ENCODE measurements at regions not wholly inside any gene's neighbourhood (a gene's known extent, or its start where the extent isn't known, plus 50 kb on each side); places are given as distances from the start of the nearest gene placed in this dataset.

- TF ChIP-seq, protein P1, sequence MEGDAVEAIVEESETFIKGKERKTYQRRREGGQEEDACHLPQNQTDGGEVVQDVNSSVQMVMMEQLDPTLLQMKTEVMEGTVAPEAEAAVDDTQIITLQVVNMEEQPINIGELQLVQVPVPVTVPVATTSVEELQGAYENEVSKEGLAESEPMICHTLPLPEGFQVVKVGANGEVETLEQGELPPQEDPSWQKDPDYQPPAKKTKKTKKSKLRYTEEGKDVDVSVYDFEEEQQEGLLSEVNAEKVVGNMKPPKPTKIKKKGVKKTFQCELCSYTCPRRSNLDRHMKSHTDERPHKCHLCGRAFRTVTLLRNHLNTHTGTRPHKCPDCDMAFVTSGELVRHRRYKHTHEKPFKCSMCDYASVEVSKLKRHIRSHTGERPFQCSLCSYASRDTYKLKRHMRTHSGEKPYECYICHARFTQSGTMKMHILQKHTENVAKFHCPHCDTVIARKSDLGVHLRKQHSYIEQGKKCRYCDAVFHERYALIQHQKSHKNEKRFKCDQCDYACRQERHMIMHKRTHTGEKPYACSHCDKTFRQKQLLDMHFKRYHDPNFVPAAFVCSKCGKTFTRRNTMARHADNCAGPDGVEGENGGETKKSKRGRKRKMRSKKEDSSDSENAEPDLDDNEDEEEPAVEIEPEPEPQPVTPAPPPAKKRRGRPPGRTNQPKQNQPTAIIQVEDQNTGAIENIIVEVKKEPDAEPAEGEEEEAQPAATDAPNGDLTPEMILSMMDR (IDR thresholded peaks at IDR 0.05; ENCODE audit: low read length): no peak
- no peak for TF ChIP-seq EZH2 (IDR thresholded peaks at IDR 0.05; ENCODE audit: borderline replicate concordance, low read length)
These were observed 205.8 kb upstream of the CTAGE1 start for GRCh38 chr18:22623513-22623912.
